Thyroid gland (tissue), 4 donors: ENCODE measurements at regions not wholly inside any gene's neighbourhood (a gene's known extent, or its start where the extent isn't known, plus 50 kb on each side); places are given as distances from the start of the nearest gene placed in this dataset.

Experiments used
- CTCF ChIP-seq, 6 experiments: fragments of 200-600 bp in 3 of 6; fragments of 450-650 bp in 3 of 6; sonication (generic) in 3 of 6; IDR thresholded peaks; one replicate each; pipeline ENCODE4 v1.5.1; 2016 to 2019; ENCODE audit warnings: antibody characterized with exemption in 6 of 6, mild to moderate bottlenecking in 2 of 6, inconsistent platforms in 1 of 6, moderate library complexity in 1 of 6
- POLR2A ChIP-seq, 2 donors: fragments of 450-650 bp; IDR thresholded peaks; one replicate each; pipeline ENCODE4 v1.6.1; 2017; ENCODE audit warnings: antibody characterized with exemption in 2 of 2, mild to moderate bottlenecking in 2 of 2, moderate library complexity in 1 of 2

GRCh38 chr12:87883806-87884205 is 145.4 kb downstream of the C12orf50 start:
- no peak for TF ChIP-seq POLR2A (IDR thresholded peaks at IDR 0.05)
- TF ChIP-seq CTCF (IDR thresholded peaks at IDR 0.05), result no peak
